A673 (cell line): ENCODE measurements at regions not wholly inside any gene's neighbourhood (a gene's known extent, or its start where the extent isn't known, plus 50 kb on each side); places are given as distances from the start of the nearest gene placed in this dataset.

Experiments
- BruUV-seq: library from RNA; stranded (reverse); fragments of 400-500 nt; replicated peaks from 2 replicates; lab custom pipeline; 2021; lab: Mats Ljungman, UMichigan
- CTCF ChIA-PET: fragments of 300-600 bp; sonication (Branson Sonifier 250); formaldehyde crosslinking; loops from one replicate; lab custom pipeline; 2022; ENCODE audit warnings: antibody characterized with exemption; lab: Charles Lee
- POLR2A ChIA-PET: fragments of 300-600 bp; sonication (Branson Sonifier 250); formaldehyde crosslinking; loops from one replicate; lab custom pipeline; 2022; ENCODE audit warnings: antibody characterized with exemption; ENCODE audit not compliant: low non-redundant PET; lab: Charles Lee
- DNase-seq: peaks from one replicate; pipeline ENCODE4 v3.0.0-alpha.2; 2015; ENCODE audit warnings: low spot score
- H3K27ac ChIP-seq: fragments of 200-600 bp; sonication (generic); 2 replicates; pipeline ENCODE4 v1.5.1; 2016; ENCODE audit warnings: mixed run types, low read depth, mild to moderate bottlenecking, mixed read lengths, antibody characterized with exemption, low read length; ENCODE audit not compliant: poor library complexity, severe bottlenecking
- H3K27me3 ChIP-seq: fragments of 200-600 bp; sonication (generic); replicated peaks from 2 replicates; pipeline ENCODE4 v1.6.1; 2017; ENCODE audit warnings: mixed run types, low read depth, mild to moderate bottlenecking, mixed read lengths, antibody characterized with exemption, low read length; ENCODE audit not compliant: insufficient read depth, poor library complexity
- H3K36me3 ChIP-seq: fragments of 200-600 bp; sonication (generic); 2 replicates; pipeline ENCODE4 v1.6.1; 2016; ENCODE audit warnings: mixed run types, mild to moderate bottlenecking, mixed read lengths, antibody characterized with exemption, low read length; ENCODE audit not compliant: insufficient read depth, poor library complexity, severe bottlenecking
- H3K4me1 ChIP-seq: fragments of 200-600 bp; sonication (generic); 2 replicates; pipeline ENCODE4 v1.6.1; 2017; ENCODE audit warnings: mixed run types, mild to moderate bottlenecking, mixed read lengths, antibody characterized with exemption, low read length; ENCODE audit not compliant: insufficient read depth, poor library complexity, severe bottlenecking
- H3K4me3 ChIP-seq: fragments of 200-600 bp; sonication (generic); 2 replicates; pipeline ENCODE4 v1.5.1; 2016; ENCODE audit warnings: low read depth, mixed run types, mild to moderate bottlenecking, mixed read lengths, low read length; ENCODE audit not compliant: poor library complexity, severe bottlenecking
- H3K9me3 ChIP-seq: fragments of 200-600 bp; sonication (generic); 2 replicates; pipeline ENCODE4 v1.6.1; 2016; ENCODE audit warnings: mixed run types, low read depth, mild to moderate bottlenecking, mixed read lengths, antibody characterized with exemption, low read length; ENCODE audit not compliant: poor library complexity, severe bottlenecking
- CTCF ChIP-seq: fragments of 300-800, 200-600 bp; sonication (generic); conservative IDR thresholded peaks from 2 replicates; pipeline ENCODE4 v1.5.1; 2017; ENCODE audit warnings: low read depth, mild to moderate bottlenecking, antibody characterized with exemption, low read length, moderate library complexity, mixed read lengths
- EZH2 ChIP-seq: fragments of 200-600 bp; sonication (generic); IDR thresholded peaks from 2 replicates; pipeline ENCODE4 v1.6.1; 2017; ENCODE audit warnings: borderline replicate concordance, low read depth, mild to moderate bottlenecking, mixed read lengths, antibody characterized with exemption, low read length; ENCODE audit not compliant: poor library complexity, severe bottlenecking
- intact Hi-C: fragments of 100-400 bp; cut with micrococcal nuclease; formaldehyde crosslinking; loops from one replicate; pipeline ENCODE4 v1.10.0; 2022; ENCODE audit not compliant: unreplicated experiment

DNA sequence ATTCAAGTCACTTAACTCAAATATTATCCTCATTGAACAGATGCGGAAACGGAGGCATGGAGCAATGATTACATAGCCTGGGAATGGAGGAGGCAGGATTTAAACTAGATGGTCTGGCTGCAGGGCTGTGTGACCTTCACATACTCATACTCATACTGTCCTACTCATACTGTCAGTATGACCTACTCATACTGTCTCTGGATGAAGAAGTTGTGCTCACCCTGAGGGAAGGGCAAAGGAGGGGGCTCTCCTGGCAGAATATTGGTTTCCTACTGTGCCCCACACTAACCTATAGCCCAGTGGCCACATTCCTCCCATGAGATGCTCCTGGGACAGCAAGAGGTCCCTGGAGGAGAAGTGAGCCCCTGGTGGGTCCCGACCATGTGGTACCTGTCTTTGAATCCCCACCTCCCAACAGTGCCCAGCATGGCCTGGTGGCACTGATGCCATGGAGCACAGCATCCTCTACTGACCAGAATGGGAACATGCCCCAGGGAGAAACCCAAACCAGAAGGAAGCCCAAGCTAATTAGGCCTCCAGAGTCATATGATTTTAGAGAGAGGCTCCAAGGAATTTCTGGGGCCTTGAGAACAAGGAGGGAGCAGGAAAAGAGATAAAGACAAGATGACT, 197.3 kb upstream of the SDK2 start:
- DNase-seq = peak; percentile 21
- Histone ChIP-seq H3K27ac (no peak overlapping the region), H3K36me3 (no peaks in the 10 kb centered on the region), H3K27me3 (peaks cover under 1% of the 10 kb centered on the region), H3K9me3 (no peaks in the 10 kb centered on the region), H3K4me1 (no peaks in the 10 kb centered on the region), H3K4me3 (no peak overlapping the region)
- TF ChIP-seq EZH2 (no peak), CTCF (peak; percentile 47)
- BruUV-seq = no TSS peak
- ChIA-PET POLR2A (no interaction called here), CTCF (interaction anchor here (0.6 to 1.5 kb wide), 2 partner anchors 411 to 1220 kb away, joined by 3 to 4 read pairs; no protein-coding TSS in a partner anchor)
- intact Hi-C loops = no loop called here

- BruUV-seq = no TSS peak
- CTCF ChIA-PET = no interaction called here
Observed at GRCh38 chr17:73847952-73848351, 203.7 kb upstream of the SDK2 start.

GRCh38 chr17:73850426-73850825, 206.2 kb upstream of the SDK2 start:
- Histone ChIP-seq H3K4me1 (no peaks in the 10 kb centered on the region), H3K36me3 (no peaks in the 10 kb centered on the region), H3K27ac (no peak overlapping the region), H3K9me3 (no peaks in the 10 kb centered on the region), H3K4me3 (no peak overlapping the region), H3K27me3 (no peaks in the 10 kb centered on the region)
- POLR2A ChIA-PET = no interaction called here
- CTCF ChIA-PET = no interaction called here
- intact Hi-C loops = no loop called here
- no TSS peak for BruUV-seq
- no peak for TF ChIP-seq EZH2
- no peak for TF ChIP-seq CTCF
- DNase-seq = no peak

More at GRCh38 chr17:73847952-73848351, 203.7 kb upstream of the SDK2 start:
- DNase-seq = no peak
- TF ChIP-seq EZH2 (no peak), CTCF (no peak)
- intact Hi-C loops = no loop called here
- Histone ChIP-seq H3K9me3 (no peaks in the 10 kb centered on the region), H3K4me1 (no peaks in the 10 kb centered on the region), H3K27ac (no peak overlapping the region), H3K36me3 (no peaks in the 10 kb centered on the region), H3K4me3 (no peak overlapping the region), H3K27me3 (no peaks in the 10 kb centered on the region)
- POLR2A ChIA-PET = no interaction called here
